ENCODE measurements at regions not wholly inside any gene's neighbourhood (a gene's known extent, or its start where the extent isn't known, plus 50 kb on each side); places are given as distances from the start of the nearest gene placed in this dataset.

DNA sequence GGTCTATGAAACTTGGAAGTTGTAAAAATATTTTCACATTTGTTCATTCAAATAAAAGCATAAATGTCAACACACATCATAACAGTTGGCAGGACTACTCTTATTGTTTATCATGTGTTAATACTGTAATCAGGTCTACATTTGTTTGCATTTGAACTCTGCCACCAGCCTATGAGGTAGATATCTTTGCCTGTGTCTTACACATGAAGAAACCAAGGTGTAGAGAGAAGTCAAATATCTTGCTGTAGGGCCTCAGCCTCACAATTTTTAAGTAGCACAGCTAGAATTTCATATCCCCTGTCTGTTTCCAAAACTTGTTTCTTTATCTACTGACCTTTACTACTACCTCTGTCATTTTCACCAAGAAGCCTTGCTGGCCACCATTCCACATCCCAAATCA lies 161.9 kb downstream of the ZIC4 start:
- TF ChIP-seq EZH2phosphoT487 (IDR thresholded peaks at IDR 0.05; ENCODE audit: insufficient read depth, low read depth) (no peak), EZH2 (IDR thresholded peaks at IDR 0.05; ENCODE audit: insufficient read depth, poor library complexity, severe bottlenecking) (no peak)
